HG02610 (cell line): ENCODE measurements at regions not wholly inside any gene's neighbourhood (a gene's known extent, or its start where the extent isn't known, plus 50 kb on each side); places are given as distances from the start of the nearest gene placed in this dataset.

Experiments
- ATAC-seq: cut with Tn5 transposase; IDR thresholded peaks from one replicate; pipeline ENCODE4 v1.9.1; 2021; ENCODE audit warnings: mild to moderate bottlenecking, moderate library complexity; ENCODE audit not compliant: unreplicated experiment

DNA sequence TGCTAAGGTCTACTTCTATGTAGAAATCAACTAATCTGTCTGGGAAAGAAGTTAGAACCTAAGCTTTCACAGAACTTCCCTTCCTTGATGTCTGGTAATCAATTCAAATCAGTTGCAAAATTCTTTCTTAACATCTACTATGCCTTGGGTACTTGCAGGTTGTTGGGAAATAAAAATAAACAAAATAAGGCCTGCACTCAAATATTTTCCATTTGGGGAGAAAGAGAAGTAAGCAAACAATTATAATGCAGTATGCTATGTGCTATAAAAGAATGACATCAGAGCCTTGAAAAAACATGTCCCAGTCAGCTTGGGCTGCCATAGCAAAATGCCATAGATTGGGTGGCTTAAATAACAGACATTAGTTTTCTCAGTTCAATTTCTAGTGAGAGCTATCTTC, 425.9 kb upstream of the DCN start:
- no peak for ATAC-seq

DNA sequence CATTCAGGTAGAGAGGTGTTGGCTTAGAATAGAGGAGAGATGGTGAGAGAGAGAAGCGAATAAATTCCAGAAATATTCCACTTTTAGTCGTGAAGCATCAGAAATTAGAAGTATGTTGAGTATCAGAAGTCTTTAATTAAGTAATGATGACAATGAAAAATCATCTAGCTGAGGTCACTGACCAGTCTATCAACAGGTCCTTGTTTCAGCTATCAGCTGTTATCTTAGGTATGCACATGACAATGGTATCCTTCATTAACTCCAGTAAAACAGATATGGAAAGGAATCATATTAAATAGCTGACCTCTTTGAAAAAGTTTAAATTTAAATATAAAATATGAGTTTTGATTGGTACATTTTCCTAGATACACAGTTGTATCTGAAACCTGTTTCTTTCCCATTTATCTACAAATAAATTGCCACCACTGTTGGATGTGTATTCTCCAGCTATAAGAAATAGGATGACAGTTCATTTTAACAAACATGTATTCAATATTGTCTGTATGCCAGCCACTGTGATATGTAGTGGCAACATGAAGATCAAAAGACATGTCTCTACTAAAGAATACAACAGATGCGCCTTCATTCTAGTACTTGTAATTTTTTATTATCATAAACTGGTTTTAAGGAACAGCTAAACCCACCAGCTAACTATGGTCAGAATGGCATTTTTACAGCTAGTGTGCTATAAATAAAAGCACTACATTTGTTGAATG, 424.2 kb upstream of the DCN start:
- ATAC-seq = no peak

DNA sequence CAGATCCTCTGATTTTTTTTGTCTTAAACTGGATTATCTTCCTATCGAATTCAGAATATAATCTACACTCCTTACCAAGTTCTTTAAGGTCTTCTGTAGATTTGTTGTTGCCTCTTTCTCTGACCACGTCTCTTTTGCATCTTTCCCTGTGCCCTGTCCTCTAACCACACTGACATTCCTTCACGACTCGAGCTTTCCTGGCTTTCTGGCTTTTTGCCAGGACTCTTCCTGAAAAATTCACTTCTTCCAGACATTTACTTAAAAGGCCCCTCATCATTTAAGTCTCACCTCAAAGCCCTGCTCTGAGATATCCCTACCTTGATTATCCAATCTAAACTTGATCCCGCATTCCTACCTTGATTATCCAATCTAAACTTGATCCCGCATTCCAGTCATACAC, 422.3 kb upstream of the DCN start:
- no peak for ATAC-seq

DNA sequence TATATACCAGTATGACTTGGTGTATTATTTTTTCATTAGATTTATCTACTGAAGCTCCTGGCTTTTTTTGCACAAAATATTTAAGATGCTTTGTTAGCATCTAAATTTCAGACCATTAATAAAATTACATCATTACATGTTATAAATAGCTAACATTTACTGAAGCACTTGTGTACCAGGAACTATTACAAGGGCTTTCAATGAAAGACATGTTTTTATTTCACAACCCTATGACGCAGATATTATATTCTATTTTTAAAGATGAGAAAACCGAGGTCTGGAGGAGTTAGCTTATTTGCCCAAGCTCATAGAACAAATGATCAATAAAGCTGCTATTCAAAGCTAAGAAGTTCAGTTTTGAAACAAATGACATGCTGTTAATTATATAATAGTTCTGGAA, 420.4 kb upstream of the DCN start:
- ATAC-seq = no peak

DNA sequence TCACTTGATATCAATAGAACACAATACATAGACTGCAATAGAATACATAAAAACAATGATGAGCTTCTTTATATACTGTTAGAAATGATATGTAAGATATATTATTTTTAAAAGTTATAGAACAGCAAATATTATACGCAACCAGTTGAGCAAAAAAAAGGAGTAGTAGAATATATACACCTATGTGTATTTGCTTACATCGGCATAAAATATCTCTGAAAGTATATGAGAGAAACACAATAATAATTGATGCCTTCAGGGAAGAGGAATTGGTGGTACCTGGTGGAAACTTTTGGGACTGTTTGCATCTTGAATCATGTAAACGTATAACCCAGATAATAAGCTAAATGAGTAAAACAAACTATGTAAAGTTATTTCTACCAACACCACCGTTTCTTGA, 418.4 kb upstream of the DCN start:
- no peak for ATAC-seq

DNA sequence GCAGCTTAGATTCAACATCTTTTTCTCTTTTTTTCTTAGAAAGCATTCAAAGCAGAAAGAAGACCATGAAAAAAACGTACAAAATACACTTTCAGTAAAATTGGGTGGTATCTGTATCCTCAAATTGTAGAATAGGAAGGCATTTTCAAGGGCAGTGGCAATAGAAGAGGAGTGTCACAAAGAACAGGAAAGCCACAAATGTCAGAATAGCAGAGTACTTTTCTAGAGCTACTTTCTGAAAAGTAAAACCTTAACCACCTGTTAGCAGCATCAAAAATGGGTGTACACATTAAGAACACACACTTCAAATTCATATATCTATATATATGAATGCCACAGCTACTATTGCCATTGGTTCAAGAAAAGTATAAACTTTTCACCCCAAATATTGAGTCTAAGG, 412.1 kb upstream of the DCN start:
- ATAC-seq = no peak

DNA sequence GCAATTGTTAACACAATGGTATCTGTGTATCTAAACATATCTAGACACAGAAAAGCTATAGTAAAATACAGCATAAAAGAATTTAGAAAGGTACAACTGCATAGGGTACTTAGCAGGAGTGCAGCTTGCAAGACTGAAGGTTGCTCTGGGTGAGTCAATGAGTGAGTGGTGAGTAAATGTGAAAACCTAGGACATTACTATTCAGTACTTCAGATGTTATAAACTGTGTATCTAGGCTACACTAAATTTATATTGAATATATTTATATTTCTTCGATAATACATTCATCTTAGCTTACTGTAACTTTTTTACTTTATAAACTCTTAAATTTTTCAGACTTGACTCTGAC, 409.0 kb upstream of the DCN start:
- no peak for ATAC-seq

DNA sequence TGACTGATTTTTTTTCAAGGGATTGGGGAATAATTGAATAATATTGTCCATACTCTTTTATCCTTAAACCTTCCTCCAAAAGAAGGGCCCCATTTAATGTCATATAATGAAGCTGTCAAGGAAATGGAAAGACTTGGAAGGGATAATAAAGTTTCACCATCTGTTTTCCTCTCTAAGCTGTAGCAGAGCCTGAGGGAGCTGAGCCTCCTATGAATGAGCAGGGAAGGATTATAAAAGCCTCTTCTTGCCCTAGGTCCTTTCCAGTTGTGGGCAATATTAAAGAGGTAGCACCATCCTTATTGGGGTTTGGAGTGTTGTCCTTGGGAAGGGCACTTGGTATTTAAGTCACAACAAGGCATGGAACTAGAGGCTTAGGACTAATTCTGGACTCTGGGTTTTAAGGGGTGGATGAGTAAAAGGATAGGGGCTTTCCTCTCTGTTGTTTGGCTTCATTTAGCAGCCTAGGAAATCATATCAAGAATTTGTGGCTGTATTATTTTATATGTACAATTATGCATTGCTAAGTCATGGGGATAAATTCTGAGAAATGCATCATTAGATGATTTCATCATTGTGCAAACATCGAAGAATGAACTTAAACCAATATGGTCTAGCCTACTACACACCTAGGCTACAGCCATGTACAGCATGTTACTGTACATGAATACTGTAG, 408.5 kb upstream of the DCN start:
- no peak for ATAC-seq

DNA sequence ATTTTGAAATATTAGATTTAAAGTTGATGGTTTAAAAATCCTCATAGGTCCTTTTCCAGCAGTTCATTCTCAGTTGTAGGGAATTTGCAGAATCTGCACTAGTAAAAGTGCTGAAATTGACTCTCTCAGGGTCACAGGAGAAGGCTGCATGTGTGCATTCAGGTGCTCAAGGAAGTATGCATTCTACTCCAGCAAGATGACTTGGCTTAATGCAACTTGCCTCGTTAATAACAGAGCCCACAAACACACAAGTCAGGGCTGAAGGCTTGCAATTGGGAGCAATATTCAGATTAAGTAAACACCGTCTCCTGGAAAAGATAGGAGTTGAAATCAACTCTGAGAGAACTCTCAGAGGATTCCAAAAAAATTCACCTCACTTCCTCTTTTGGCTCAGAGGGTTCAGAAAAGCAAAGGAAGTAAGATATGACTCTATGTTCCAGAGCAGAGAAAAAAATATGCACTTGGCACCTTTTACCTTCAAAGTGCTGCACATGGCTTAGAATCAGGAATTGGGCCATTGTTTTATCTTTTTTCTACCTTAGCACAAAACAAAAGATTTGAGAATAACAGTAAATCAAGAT, 406.3 kb upstream of the DCN start:
- ATAC-seq = no peak

DNA sequence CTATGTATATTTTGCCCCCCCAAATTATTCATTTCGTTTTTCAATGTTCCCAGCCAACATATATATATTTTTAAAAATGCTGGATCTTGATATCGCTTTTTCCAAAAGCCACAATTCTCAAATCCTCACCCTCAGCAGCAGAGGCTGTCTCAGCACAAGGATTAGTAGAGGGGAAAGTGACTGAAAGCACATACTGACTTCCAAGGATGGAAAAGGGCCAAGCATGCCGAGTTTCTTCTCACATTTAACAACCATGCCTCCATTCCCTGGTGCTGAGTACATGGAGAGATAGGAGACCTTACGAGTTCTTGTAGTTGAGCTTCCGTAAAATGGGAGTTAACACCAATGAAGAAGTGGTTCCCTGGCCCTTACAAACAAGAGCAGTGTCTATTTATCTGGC, 403.4 kb upstream of the DCN start:
- no peak for ATAC-seq

DNA sequence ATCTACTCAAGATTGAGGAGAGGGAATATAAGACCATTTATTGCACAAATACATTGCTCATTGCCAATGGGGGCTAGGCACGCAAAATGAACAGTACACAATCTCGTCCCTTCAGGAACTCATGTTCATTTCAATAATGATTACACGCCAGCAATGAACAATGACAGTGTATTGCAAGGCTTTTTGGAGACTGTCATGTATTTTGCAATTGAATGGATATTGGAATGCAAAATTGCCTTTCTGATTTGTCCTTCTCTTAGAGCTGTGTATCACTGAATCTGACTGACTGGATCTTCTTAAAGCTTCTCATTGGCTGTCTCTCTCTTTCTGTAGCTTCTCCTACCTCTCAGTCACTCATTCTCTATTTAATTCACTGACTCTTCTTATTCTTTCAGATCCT, 400.2 kb upstream of the DCN start:
- ATAC-seq = no peak

DNA sequence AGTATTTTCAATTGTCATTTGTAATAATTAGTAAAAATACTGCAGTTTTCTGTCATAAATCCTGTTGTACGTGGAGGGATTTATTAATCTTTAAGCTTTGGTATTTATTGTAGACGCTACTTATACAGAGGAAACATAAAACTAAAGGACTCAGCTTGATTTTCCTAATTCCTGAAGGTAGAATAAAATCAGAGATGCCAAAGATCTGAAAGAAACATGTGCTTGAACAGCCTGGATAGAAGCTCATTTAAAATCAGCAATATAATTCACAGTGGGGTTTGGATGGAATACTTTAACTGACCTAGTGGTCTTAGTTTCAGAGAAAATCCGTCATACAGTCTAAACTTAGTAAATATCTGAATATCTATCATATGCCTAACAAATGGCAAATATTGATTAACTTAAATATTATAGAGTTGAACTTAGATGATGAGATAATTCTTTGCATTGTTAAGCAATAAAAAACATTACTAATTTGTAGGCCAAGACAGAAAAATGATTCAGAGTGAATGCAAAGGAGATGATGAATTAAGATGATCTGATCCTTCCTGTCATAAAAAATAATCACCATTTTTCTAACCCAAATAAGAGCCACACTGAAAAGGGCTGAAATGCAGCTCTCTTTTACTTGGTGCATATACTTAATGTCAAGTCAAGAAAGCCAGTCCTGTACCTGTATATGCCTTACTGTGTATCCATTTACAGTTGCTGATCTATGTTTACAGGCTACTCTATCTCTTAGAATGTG, 397.1 kb upstream of the DCN start:
- no peak for ATAC-seq

DNA sequence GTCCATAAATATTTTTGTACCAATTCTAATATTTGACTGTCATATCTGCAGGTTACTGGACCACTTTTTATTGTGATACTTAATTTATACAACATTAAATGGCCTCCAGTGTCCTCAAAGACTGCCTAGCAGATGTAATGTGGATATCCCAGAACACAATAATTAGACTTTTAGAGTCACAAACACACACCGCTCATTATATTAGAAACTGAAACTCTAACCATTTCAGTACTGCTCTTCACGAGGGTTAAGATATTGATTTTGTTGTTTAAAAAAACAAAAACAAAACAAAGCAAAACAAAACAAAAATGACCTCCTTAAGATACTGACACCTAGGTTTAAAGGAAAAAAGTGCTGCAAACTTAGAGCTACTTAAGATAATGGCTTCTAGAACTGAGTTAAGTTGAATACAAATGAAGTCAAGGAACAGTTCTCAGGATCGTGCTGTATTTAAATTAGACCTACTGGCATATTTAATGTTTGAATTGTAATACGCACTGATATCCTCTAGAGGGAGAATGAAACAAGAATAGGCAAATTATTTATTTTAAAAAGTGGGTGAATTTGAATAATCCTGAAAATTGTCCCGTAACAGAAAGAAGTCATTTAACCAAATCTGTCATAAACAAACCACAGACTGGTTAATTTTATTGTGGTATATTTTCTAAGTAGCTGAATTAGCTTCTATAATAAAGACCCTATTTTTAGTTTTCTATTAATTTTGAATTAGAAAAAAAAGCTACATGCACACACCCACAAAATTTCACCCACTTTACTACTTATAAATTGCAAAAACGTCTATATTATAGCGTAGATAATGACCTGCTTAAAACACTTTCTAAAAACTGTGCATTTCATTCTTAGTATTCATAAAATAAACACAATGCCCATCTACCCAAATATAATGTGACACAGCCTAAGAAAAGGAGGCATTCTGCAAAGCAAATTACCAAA, 395.2 kb upstream of the DCN start:
- peak; percentile 59 for ATAC-seq

DNA sequence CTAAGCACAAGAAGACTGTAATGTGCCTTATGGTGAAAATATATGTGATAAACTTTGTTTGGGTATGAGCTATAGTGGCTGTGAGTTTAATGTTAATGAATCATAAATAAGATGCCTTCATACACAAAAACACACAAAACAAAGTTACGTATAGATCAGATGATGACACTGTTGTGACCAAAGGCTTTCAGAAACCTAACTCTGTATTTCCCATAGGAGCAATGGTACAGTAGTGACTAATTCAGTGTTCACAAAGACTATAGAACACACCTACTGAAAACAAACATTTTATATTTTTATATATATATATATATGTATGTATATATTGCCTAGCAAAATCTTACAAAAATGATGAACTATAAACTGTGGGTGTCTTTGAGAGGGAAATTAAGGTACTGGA, 393.8 kb upstream of the DCN start:
- no peak for ATAC-seq

DNA sequence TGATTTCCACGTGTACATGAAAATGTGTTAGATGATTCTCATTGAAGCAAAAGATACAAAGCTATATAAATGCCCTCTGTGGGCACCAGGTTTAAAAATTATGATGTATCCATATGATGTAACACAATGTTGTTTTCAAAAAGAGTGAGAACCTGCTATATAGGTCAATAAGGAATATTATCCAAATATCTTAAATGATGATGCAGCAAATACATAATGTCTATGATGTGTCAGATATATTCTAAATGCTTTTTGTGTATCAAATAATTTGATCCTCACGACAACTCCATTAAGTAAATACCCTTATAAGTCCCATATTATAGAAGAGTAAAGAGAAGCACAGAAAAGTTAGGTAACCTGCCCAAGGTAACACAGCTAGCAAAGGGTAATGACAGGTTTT, 393.0 kb upstream of the DCN start:
- no peak for ATAC-seq

DNA sequence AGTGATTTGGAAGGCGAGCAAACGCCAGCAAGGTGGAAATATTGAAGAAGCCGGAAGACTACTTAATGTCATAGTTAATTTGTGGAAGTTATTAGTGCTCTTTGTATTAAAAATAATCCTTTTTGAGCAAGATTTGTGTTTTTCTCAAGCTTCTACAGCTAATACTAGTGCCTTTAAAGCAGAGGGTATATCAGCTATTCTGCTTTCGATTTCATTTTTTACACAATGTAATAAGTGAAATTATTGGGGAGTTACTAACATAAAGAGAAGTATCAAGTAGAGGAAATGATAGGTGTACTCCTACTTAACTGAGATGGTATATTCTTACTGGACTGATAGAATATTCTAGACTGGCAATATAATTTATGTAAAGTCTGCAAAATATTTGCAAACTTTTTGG, 392.4 kb upstream of the DCN start:
- ATAC-seq = no peak

DNA sequence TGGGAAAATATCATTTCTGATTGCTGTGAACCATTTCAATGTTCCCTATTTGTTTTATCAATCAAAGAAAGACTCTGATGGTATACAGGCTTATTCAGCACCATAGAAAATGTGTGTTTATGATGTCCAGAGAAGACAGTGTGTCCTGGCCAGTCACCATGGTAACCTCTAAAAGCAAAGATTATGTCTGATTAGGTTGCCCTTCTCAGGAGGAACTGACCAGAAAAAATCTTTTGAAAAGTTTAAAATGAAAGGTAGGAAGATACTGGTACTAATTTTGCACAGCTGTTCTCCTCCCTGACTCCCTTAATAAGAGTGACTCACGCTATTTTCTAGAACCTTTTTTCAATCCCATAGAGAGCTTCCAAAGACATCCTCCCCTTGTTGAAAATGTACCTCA, 391.8 kb upstream of the DCN start:
- no peak for ATAC-seq

DNA sequence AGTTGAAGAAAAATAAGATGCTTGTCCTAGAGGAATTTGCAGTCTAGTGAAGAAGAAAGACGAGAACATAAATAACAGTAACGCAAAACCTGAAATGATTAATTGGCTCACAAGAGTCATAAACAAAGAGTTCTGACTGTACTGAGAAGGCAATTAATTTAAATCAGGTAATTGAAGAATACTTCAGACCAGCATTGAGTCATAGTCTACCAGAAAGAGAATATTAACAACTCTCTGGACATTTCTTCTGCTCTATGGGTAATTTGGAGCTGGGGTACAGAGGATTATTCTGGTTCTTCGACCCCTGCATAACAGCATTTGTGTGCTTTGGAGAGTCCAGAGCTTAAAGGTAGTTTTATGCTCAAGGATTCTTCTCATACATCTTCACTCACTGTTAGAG, 390.3 kb upstream of the DCN start:
- no peak for ATAC-seq

DNA sequence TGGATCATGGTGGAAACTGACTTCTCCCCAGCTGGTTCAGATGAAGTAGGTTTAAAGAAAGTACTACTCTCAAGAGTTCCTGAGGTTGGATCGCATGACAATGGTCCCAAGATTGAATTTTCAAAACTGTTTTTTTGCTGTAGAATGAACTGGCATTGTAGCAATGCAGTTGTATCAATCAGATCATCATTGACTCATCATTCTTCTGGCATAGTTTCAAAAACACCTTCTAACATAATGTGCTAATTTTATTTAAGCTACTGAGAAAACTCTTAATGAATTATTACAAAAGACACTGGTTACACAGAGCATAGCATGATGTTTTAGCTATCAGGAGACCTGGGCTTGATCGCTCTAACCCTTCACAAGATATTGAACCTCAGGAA, 384.5 kb upstream of the DCN start:
- ATAC-seq = no peak

DNA sequence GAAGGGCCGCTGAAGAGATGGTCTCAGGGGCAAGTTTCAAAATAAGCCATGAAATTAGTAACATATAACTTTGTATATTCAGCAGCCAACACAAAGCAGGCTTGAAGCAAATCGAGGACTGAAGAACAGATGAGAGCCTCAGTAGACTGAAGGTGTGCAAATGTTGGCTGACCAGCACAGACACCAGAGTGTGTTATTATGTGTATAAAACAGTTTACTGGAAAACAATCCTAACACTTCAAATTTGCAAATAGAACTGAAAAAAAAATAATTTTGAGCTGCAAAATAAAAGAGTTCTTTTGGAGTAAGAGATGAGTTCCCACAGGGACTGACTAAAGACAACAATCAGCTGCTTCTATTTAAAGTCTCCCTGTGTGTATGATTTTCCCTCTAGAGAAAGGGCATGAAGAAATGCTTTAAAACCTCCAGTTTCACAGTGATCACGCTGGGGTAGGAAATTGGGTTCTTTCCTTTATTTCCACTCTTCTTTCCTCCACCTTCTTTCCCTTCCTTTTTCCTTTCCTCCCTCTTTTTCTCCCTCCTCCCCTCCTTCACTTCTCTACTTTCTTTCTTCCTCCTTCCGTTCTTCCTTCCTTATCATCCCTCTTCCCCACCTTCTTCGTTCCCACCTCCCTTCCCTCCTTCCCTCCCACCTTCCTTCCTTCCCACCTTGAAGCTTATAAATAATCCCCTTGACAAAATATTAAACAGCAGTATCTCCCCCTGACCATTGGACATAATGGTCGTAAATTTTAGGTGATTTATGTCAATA, 383.9 kb upstream of the DCN start:
- ATAC-seq = no peak
